ENCODE measurements at regions not wholly inside any gene's neighbourhood (a gene's known extent, or its start where the extent isn't known, plus 50 kb on each side); places are given as distances from the start of the nearest gene placed in this dataset.

DNA sequence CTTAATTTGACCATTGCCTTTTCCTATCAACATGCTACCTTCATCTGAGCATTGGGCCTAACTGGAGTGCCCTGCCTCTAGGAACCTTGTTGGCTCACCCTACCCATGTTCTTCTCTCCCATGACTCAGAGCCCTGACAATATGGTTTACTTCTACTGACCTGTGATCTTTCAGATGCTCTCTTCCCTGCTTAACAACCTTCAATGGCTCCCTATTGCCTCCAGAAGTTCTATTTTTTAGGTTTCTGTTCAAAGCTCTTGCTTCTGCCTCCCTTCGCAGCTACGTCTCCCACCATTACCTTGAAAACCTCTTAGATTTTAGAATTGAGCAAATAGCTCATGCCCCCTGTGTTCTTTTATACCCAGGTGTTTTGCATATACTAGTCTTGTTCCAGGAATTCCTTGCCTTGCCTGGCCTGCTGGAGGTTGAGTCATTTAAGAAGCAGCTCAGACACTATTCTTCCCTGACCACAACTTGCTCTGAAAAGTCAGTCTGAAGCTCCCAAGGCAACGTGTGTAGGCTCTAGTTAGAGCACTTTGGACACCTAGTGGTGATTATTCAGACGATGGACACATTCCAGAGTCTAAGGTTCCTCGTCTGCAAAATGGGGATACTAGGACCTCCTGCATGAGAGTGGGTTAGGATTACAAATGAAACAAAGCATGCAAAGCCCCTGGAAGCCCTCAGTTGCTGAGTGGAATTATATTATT is 64.4 kb upstream of the EMX2 start:
- TF ChIP-seq, protein P1, sequence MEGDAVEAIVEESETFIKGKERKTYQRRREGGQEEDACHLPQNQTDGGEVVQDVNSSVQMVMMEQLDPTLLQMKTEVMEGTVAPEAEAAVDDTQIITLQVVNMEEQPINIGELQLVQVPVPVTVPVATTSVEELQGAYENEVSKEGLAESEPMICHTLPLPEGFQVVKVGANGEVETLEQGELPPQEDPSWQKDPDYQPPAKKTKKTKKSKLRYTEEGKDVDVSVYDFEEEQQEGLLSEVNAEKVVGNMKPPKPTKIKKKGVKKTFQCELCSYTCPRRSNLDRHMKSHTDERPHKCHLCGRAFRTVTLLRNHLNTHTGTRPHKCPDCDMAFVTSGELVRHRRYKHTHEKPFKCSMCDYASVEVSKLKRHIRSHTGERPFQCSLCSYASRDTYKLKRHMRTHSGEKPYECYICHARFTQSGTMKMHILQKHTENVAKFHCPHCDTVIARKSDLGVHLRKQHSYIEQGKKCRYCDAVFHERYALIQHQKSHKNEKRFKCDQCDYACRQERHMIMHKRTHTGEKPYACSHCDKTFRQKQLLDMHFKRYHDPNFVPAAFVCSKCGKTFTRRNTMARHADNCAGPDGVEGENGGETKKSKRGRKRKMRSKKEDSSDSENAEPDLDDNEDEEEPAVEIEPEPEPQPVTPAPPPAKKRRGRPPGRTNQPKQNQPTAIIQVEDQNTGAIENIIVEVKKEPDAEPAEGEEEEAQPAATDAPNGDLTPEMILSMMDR (IDR thresholded peaks at IDR 0.05; ENCODE audit: low read depth, low read length): peak; percentile 22
- no peak overlapping the region for H3K4me3 ChIP-seq (ENCODE audit: low read depth, low read length)
- H3K27me3 ChIP-seq: no peaks in the 10 kb centered on the region
- H3K4me1 ChIP-seq: no peaks in the 10 kb centered on the region
- DNase-seq: no peak
- no peaks in the 10 kb centered on the region for H3K9me3 ChIP-seq
- H3K36me3 ChIP-seq: no peaks in the 10 kb centered on the region

DNA sequence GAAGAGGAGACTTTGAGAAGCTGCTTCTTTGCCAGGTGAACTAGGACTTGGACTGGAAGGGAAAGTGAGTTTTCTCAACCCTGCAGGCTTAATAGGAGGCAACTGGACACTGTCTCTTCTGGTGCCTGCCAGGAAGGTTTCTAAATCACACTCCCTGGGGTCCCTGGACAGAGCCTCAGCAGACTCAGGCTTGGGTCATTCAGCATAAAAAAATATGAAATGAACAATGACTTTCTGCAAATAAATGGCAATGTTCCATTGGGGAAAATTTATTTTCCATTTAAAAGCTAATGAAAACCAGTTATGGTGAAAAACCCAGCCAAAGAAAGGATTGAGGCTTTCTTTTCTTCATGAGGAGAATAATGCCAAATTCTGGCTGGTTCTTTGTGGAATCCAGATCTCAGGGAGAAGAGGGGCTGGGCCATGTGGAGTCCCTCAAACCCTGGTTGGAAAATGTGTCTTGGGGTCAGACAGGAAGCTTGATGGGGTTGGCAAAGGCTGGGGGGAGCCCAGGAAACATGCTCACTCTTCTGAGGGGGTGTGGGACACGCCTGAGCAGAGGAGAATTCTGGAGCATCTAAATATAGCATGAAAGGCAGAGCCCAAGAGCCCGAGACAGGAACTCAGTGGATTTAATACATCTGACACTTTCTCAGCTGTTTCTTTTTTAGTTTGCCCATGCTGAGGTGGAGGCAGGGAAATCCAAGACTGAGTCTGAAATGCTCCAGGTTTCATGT is 65.2 kb upstream of the EMX2 start:
- H3K4me3 ChIP-seq (ENCODE audit: low read depth, low read length): no peak overlapping the region
- H3K36me3 ChIP-seq: no peaks in the 10 kb centered on the region
- no peak for DNase-seq
- H3K4me1 ChIP-seq: no peaks in the 10 kb centered on the region
- TF ChIP-seq, protein P1 (IDR thresholded peaks at IDR 0.05; ENCODE audit: low read depth, low read length): no peak
- no peaks in the 10 kb centered on the region for H3K9me3 ChIP-seq
- H3K27me3 ChIP-seq: no peaks in the 10 kb centered on the region

DNA sequence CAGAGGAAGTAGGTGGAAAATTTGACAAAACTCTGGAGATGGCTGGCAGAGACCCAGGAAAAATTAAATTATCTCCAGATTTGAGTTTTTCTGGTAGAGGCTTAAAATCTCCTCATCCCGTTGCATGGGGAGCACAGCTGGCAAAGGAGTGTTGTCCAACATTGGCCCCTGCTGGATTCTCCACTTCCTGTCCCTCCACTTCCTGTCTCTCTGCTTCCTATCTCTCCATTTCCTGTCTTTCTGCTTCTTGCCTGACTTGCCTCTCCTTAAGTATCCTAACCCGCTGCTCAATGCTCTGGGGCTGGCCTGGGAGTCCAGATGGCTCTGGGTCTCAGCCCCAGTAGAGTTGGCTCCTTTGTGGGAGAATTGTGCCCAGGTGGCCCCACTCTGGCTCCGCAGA is 65.8 kb upstream of the EMX2 start:
- no peaks in the 10 kb centered on the region for H3K27me3 ChIP-seq
- TF ChIP-seq, protein P1 (IDR thresholded peaks at IDR 0.05; ENCODE audit: low read depth, low read length): no peak
- no peaks in the 10 kb centered on the region for H3K36me3 ChIP-seq
- no peak for DNase-seq
- H3K4me1 ChIP-seq: no peaks in the 10 kb centered on the region
- H3K4me3 ChIP-seq (ENCODE audit: low read depth, low read length): no peak overlapping the region
- no peaks in the 10 kb centered on the region for H3K9me3 ChIP-seq

DNA sequence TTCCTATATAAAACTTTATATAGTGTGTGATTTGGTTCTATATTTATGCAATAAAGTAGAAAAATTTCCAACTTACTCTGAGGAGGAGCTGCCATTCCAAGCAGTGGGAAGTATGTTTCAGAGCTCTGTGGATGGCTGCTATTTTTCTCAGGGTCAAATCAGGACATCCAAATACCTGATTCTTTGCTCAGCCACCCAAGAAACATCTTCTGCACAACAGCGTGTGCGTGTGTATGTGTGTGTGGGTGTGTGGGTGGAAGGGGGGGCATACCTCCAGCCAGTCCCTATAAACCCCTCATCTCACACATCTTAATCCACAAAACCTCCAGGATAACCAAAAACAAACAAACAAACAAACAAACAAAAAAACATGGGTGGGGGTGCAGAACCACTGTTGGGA is 66.3 kb upstream of the EMX2 start:
- Histone ChIP-seq H3K4me3 (ENCODE audit: low read depth, low read length) (no peak overlapping the region), H3K36me3 (no peaks in the 10 kb centered on the region), H3K4me1 (no peaks in the 10 kb centered on the region), H3K9me3 (no peaks in the 10 kb centered on the region), H3K27me3 (no peaks in the 10 kb centered on the region)
- no peak for DNase-seq
- TF ChIP-seq, protein P1 (IDR thresholded peaks at IDR 0.05; ENCODE audit: low read depth, low read length): no peak

DNA sequence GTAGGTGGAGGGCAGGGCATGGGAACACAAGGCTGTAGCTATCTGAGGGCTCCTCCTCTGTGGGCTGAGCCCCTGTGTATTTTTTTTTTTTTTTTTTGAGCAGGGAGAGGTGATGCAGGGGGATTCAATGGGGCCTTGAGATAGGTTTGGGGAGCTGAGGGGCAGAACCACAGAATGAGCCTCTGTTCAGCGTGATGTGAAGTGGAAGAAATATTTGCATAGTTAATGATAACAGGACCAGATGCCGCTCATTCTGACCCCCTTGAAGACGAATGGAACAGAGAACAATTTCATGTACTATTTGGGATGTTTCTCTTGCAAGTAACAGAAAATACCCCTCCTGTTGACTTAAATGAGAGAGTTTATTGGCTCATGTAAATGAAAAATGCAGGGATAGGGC is 69.7 kb upstream of the EMX2 start:
- Histone ChIP-seq H3K4me1 (no peaks in the 10 kb centered on the region), H3K9me3 (no peaks in the 10 kb centered on the region), H3K36me3 (no peaks in the 10 kb centered on the region), H3K27me3 (no peaks in the 10 kb centered on the region), H3K4me3 (ENCODE audit: low read depth, low read length) (no peak overlapping the region)
- TF ChIP-seq, protein P1 (IDR thresholded peaks at IDR 0.05; ENCODE audit: low read depth, low read length): no peak
- no peak for DNase-seq

DNA sequence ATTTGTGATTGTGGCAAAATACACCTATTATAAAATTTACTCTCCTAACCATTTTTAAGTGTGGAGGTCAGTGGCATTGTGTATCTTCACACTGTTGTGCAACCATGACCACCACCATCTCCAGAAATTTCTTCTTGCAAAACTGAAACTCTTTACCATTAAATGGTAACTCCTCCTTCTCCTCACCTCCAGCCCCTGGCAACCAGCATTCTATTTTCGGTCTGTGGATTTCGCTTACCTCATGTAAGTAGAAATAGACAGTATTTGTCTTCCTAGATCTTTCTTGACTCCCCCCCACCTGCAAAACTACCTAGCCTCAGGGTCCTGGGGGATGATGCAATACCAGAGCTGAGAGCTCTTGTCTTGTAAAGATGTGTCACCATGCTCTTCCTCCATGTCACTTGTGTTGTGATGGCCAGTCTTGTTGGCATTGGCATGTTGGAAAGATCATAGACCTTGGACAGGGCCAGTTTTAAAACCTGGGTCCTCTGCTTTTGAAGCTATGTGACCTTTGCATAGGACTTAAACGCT is 71.1 kb upstream of the EMX2 start:
- Histone ChIP-seq H3K4me3 (ENCODE audit: low read depth, low read length) (no peak overlapping the region), H3K36me3 (no peaks in the 10 kb centered on the region), H3K27me3 (no peaks in the 10 kb centered on the region), H3K9me3 (no peaks in the 10 kb centered on the region), H3K4me1 (no peaks in the 10 kb centered on the region)
- DNase-seq: no peak
- TF ChIP-seq, protein P1 (IDR thresholded peaks at IDR 0.05; ENCODE audit: low read depth, low read length): no peak

All from BE2C (cell line).